ENCODE measurements at regions not wholly inside any gene's neighbourhood (a gene's known extent, or its start where the extent isn't known, plus 50 kb on each side); places are given as distances from the start of the nearest gene placed in this dataset.
"Not testable (repeated sequence)": the region's sequence is repeated elsewhere in the genome, so short reads cannot be mapped to it uniquely, and the experiment has no call there.

GRCh38 chr3:150329408-150329807 is 78.7 kb upstream of the TSC22D2 start:
- intact Hi-C loops (cut with micrococcal nuclease): no loop called here

- intact Hi-C loops (cut with micrococcal nuclease): no loop called here
These were observed 79.5 kb upstream of the TSC22D2 start for GRCh38 chr3:150328654-150329040.

- intact Hi-C loops (cut with micrococcal nuclease): no loop called here
These were observed 80.1 kb upstream of the TSC22D2 start for GRCh38 chr3:150327678-150328653.

GRCh38 chr3:150324788-150325187 is 83.3 kb upstream of the TSC22D2 start:
- intact Hi-C loops (cut with micrococcal nuclease): no loop called here

GRCh38 chr3:150324245-150324644 is 83.9 kb upstream of the TSC22D2 start:
- intact Hi-C loops (cut with micrococcal nuclease): no loop called here

GRCh38 chr3:150323770-150324169 is 84.3 kb upstream of the TSC22D2 start:
- intact Hi-C loops (cut with micrococcal nuclease): no loop called here

GRCh38 chr3:150323091-150323490 is 85.0 kb upstream of the TSC22D2 start:
- intact Hi-C loops (cut with micrococcal nuclease): not testable (repeated sequence)

GRCh38 chr3:150320971-150321370 is 87.1 kb upstream of the TSC22D2 start:
- intact Hi-C loops (cut with micrococcal nuclease): not testable (repeated sequence)

- intact Hi-C loops (cut with micrococcal nuclease): no loop called here
These were observed 88.2 kb upstream of the TSC22D2 start for GRCh38 chr3:150319900-150320299.

GRCh38 chr3:150317469-150317868 is 90.6 kb upstream of the TSC22D2 start:
- intact Hi-C loops (cut with micrococcal nuclease): no loop called here

- intact Hi-C loops (cut with micrococcal nuclease): no loop called here
These were observed 92.4 kb upstream of the TSC22D2 start for GRCh38 chr3:150315721-150316120.

- intact Hi-C loops (cut with micrococcal nuclease): no loop called here
These were observed 93.7 kb upstream of the TSC22D2 start for GRCh38 chr3:150314248-150315004.

- intact Hi-C loops (cut with micrococcal nuclease): no loop called here
These were observed 96.0 kb upstream of the TSC22D2 start for GRCh38 chr3:150312018-150312657.

- intact Hi-C loops (cut with micrococcal nuclease): no loop called here
These were observed 96.9 kb upstream of the TSC22D2 start for GRCh38 chr3:150311156-150311555.

- intact Hi-C loops (cut with micrococcal nuclease): no loop called here
These were observed 98.5 kb upstream of the TSC22D2 start for GRCh38 chr3:150309557-150309956.

- intact Hi-C loops (cut with micrococcal nuclease): no loop called here
These were observed 98.9 kb upstream of the TSC22D2 start for GRCh38 chr3:150309257-150309542.

GRCh38 chr3:150308481-150309256 is 99.4 kb upstream of the TSC22D2 start:
- intact Hi-C loops (cut with micrococcal nuclease): no loop called here

GRCh38 chr3:150308037-150308319 is 100.1 kb upstream of the TSC22D2 start:
- intact Hi-C loops (cut with micrococcal nuclease): no loop called here

GRCh38 chr3:150307311-150308036 is 100.6 kb upstream of the TSC22D2 start:
- intact Hi-C loops (cut with micrococcal nuclease): no loop called here

- intact Hi-C loops (cut with micrococcal nuclease): no loop called here
These were observed 101.2 kb upstream of the TSC22D2 start for GRCh38 chr3:150306906-150307305.

GRCh38 chr3:150306083-150306482 is 102.0 kb upstream of the TSC22D2 start:
- intact Hi-C loops (cut with micrococcal nuclease): no loop called here
